HL-60 (cell line): ENCODE measurements at regions not wholly inside any gene's neighbourhood (a gene's known extent, or its start where the extent isn't known, plus 50 kb on each side); places are given as distances from the start of the nearest gene placed in this dataset.

ENCODE experiments used
- DNase-seq, 2 experiments: peaks; one replicate each; pipeline ENCODE4 v3.0.0-alpha.2; 2010 to 2020; ENCODE audit warnings: low read depth in 1 of 2, low spot score in 1 of 2
- H3K27ac ChIP-seq: fragments of 250-450 bp; sonication (Bioruptor Pico); replicated peaks from 2 replicates; pipeline ENCODE4 v1.5.1; 2020; ENCODE audit warnings: mild to moderate bottlenecking, moderate library complexity
- H3K27me3 ChIP-seq: fragments of 250-450 bp; sonication (Bioruptor Pico); 2 replicates; pipeline ENCODE4 v1.5.1; 2021; ENCODE audit warnings: mild to moderate bottlenecking, moderate library complexity; ENCODE audit not compliant: insufficient read depth, poor library complexity, severe bottlenecking
- H3K4me3 ChIP-seq: replicated peaks from 2 replicates; pipeline ENCODE4 v1.5.1; 2011; ENCODE audit warnings: mild to moderate bottlenecking, control low read depth, low read length; ENCODE audit not compliant: insufficient read depth
- GABPA ChIP-seq: IDR thresholded peaks from 2 replicates; pipeline ENCODE4 v1.6.1; 2012; ENCODE audit warnings: low read depth
- POLR2AphosphoS5 ChIP-seq: IDR thresholded peaks from 2 replicates; pipeline ENCODE4 v1.6.1; 2012; ENCODE audit warnings: low read depth
- SPI1 ChIP-seq: IDR thresholded peaks from 2 replicates; pipeline ENCODE4 v1.6.1; 2012; ENCODE audit warnings: low read depth, mild to moderate bottlenecking, borderline replicate concordance
- TF ChIP-seq, protein P1 (sequence below): IDR thresholded peaks from one replicate; pipeline ENCODE4 v1.5.1; 2011; ENCODE audit warnings: low read length, control low read depth, inconsistent platforms; ENCODE audit not compliant: insufficient read depth
- TF ChIP-seq, protein P2 (sequence below): IDR thresholded peaks from 2 replicates; pipeline ENCODE4 v1.6.1; 2012; ENCODE audit warnings: low read depth; ENCODE audit not compliant: insufficient replicate concordance

DNA sequence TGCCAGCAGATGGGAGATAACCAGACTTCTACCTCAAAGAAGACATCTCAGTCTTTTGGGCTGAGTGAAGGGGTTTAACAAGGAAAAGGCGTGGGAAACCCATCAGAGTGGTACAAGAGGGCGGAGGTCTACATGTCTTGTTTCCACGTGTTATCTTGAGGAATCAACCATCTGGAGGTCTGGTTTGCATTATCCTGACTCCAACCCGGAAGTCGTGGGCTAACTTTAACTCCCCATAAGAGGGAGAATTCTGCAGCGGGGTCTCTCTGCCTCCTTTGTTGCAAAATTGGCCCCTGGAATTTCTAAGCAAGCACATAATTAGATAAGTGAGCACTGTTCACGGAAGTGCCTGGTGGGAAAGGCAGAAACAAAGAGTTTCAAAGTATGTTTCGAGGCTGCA is 398.7 kb upstream of the C16orf82 start:
- H3K27ac ChIP-seq = no peak overlapping the region
- no peak for DNase-seq
- TF ChIP-seq, protein P1, sequence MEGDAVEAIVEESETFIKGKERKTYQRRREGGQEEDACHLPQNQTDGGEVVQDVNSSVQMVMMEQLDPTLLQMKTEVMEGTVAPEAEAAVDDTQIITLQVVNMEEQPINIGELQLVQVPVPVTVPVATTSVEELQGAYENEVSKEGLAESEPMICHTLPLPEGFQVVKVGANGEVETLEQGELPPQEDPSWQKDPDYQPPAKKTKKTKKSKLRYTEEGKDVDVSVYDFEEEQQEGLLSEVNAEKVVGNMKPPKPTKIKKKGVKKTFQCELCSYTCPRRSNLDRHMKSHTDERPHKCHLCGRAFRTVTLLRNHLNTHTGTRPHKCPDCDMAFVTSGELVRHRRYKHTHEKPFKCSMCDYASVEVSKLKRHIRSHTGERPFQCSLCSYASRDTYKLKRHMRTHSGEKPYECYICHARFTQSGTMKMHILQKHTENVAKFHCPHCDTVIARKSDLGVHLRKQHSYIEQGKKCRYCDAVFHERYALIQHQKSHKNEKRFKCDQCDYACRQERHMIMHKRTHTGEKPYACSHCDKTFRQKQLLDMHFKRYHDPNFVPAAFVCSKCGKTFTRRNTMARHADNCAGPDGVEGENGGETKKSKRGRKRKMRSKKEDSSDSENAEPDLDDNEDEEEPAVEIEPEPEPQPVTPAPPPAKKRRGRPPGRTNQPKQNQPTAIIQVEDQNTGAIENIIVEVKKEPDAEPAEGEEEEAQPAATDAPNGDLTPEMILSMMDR = no peak
- TF ChIP-seq SPI1 (no peak), POLR2AphosphoS5 (no peak), GABPA (no peak)
- TF ChIP-seq, protein P2, sequence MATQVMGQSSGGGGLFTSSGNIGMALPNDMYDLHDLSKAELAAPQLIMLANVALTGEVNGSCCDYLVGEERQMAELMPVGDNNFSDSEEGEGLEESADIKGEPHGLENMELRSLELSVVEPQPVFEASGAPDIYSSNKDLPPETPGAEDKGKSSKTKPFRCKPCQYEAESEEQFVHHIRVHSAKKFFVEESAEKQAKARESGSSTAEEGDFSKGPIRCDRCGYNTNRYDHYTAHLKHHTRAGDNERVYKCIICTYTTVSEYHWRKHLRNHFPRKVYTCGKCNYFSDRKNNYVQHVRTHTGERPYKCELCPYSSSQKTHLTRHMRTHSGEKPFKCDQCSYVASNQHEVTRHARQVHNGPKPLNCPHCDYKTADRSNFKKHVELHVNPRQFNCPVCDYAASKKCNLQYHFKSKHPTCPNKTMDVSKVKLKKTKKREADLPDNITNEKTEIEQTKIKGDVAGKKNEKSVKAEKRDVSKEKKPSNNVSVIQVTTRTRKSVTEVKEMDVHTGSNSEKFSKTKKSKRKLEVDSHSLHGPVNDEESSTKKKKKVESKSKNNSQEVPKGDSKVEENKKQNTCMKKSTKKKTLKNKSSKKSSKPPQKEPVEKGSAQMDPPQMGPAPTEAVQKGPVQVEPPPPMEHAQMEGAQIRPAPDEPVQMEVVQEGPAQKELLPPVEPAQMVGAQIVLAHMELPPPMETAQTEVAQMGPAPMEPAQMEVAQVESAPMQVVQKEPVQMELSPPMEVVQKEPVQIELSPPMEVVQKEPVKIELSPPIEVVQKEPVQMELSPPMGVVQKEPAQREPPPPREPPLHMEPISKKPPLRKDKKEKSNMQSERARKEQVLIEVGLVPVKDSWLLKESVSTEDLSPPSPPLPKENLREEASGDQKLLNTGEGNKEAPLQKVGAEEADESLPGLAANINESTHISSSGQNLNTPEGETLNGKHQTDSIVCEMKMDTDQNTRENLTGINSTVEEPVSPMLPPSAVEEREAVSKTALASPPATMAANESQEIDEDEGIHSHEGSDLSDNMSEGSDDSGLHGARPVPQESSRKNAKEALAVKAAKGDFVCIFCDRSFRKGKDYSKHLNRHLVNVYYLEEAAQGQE = no peak
- no peaks in the 10 kb centered on the region for H3K27me3 ChIP-seq
- H3K4me3 ChIP-seq = no peak overlapping the region

GRCh38 chr16:26672206-26672605 is 394.5 kb upstream of the C16orf82 start:
- no peak overlapping the region for H3K27ac ChIP-seq
- no peak for DNase-seq

GRCh38 chr16:26673011-26673410 is 393.7 kb upstream of the C16orf82 start:
- TF ChIP-seq, protein P2 = no peak
- no peak for TF ChIP-seq GABPA
- Histone ChIP-seq H3K4me3 (no peak overlapping the region), H3K27ac (no peak overlapping the region), H3K27me3 (no peaks in the 10 kb centered on the region)
- DNase-seq = no peak

More at GRCh38 chr16:26672206-26672605, 394.5 kb upstream of the C16orf82 start:
- H3K27me3 ChIP-seq = no peaks in the 10 kb centered on the region
- TF ChIP-seq SPI1 = no peak
- no peak overlapping the region for H3K4me3 ChIP-seq

DNA sequence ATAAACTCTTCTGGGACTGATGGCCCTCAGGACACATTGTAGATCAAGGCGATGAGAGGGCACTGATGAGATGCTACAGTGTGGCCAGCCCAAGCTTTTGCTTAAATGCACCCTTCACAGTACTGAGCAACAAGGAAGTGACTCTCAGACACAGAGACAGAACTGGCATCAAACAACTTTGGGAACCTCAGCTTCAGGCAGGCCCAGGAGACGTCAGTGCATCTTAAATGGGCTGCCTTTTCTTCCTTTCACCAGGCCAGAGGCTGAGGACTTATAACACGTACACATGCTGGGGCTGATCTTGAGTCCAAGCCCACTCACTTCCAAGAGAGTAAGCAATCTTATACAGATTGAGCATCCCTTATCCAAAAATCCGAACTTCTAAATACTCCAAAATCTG is 386.1 kb upstream of the C16orf82 start:
- no peak overlapping the region for H3K27ac ChIP-seq
- no peak for DNase-seq
- no peak for TF ChIP-seq GABPA
- TF ChIP-seq SPI1 = no peak
- TF ChIP-seq, protein P2 = no peak
- TF ChIP-seq, protein P1 = no peak
- TF ChIP-seq POLR2AphosphoS5 = no peak
- no peak overlapping the region for H3K4me3 ChIP-seq
- no peaks in the 10 kb centered on the region for H3K27me3 ChIP-seq
